Prostate gland (tissue), 2 donors: ENCODE measurements at regions not wholly inside any gene's neighbourhood (a gene's known extent, or its start where the extent isn't known, plus 50 kb on each side); places are given as distances from the start of the nearest gene placed in this dataset.

ENCODE experiments used
- POLR2A ChIP-seq: fragments of 450-650 bp; IDR thresholded peaks from one replicate; pipeline ENCODE4 v1.6.1; 2016; ENCODE audit warnings: antibody characterized with exemption, mild to moderate bottlenecking
- TF ChIP-seq, protein P1 (sequence below), 4 experiments: fragments of 200-600 bp in 2 of 4; fragments of 450-650 bp in 2 of 4; sonication (generic) in 2 of 4; IDR thresholded peaks; 1 replicate in 3 of 4; 2 replicates in 1 of 4; pipeline ENCODE4 v1.5.1; 2016 to 2019; ENCODE audit warnings: antibody characterized with exemption in 4 of 4, mild to moderate bottlenecking in 2 of 4, moderate library complexity in 2 of 4

DNA sequence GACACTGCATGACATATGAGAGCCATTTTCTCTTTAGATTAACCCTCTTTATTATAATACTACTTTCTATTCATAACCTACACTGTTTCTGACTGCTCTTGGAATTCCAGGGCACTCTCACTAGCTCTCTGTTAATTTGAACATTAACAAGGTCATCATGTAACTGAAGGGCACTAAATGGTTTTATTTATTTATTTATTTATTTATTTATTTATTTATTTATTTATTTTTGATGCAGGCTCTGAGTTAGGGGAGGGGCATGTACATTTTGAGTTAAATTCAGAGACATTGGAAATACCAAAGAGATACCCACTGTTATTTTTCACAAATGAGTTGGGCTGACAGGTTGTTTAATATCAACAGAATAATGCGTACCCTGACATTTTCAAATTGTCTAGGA lies 1038.7 kb upstream of the NRXN1 start:
- TF ChIP-seq POLR2A: no peak
- TF ChIP-seq, protein P1, sequence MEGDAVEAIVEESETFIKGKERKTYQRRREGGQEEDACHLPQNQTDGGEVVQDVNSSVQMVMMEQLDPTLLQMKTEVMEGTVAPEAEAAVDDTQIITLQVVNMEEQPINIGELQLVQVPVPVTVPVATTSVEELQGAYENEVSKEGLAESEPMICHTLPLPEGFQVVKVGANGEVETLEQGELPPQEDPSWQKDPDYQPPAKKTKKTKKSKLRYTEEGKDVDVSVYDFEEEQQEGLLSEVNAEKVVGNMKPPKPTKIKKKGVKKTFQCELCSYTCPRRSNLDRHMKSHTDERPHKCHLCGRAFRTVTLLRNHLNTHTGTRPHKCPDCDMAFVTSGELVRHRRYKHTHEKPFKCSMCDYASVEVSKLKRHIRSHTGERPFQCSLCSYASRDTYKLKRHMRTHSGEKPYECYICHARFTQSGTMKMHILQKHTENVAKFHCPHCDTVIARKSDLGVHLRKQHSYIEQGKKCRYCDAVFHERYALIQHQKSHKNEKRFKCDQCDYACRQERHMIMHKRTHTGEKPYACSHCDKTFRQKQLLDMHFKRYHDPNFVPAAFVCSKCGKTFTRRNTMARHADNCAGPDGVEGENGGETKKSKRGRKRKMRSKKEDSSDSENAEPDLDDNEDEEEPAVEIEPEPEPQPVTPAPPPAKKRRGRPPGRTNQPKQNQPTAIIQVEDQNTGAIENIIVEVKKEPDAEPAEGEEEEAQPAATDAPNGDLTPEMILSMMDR (IDR thresholded peaks at IDR 0.05): no peak
